Neuronal stem cell (in vitro differentiated cells): ENCODE measurements at regions not wholly inside any gene's neighbourhood (a gene's known extent, or its start where the extent isn't known, plus 50 kb on each side); places are given as distances from the start of the nearest gene placed in this dataset.

Experiments used
- DNase-seq: peaks from one replicate; pipeline ENCODE4 v3.0.0-alpha.2; 2013; ENCODE audit warnings: low spot score
- H2AFZ ChIP-seq: one replicate; pipeline ENCODE4 v1.6.1; 2013; ENCODE audit warnings: mild to moderate bottlenecking, low read length, inconsistent platforms
- H2AK5ac ChIP-seq: 2 replicates; pipeline ENCODE4 v1.6.1; 2013; ENCODE audit warnings: low read depth, mild to moderate bottlenecking, inconsistent platforms, low read length, moderate library complexity, mixed read lengths
- H2BK120ac ChIP-seq: 2 replicates; pipeline ENCODE4 v1.6.1; 2013; ENCODE audit warnings: low read depth, mild to moderate bottlenecking, inconsistent platforms, low read length, moderate library complexity, mixed read lengths
- H2BK12ac ChIP-seq: one replicate; pipeline ENCODE4 v1.6.1; 2013; ENCODE audit warnings: low read length, inconsistent platforms
- H2BK15ac ChIP-seq: 2 replicates; pipeline ENCODE4 v1.6.1; 2013; ENCODE audit warnings: mild to moderate bottlenecking, low read length, inconsistent platforms, mixed read lengths
- H2BK5ac ChIP-seq: one replicate; pipeline ENCODE4 v1.6.1; 2013; ENCODE audit warnings: inconsistent platforms, mild to moderate bottlenecking, low read length, moderate library complexity
- H3K14ac ChIP-seq: one replicate; pipeline ENCODE4 v1.6.1; 2013; ENCODE audit warnings: low read length, inconsistent platforms
- H3K18ac ChIP-seq: 2 replicates; pipeline ENCODE4 v1.6.1; 2013; ENCODE audit warnings: low read length, inconsistent platforms
- H3K23ac ChIP-seq: 2 replicates; pipeline ENCODE4 v1.6.1; 2013; ENCODE audit warnings: low read depth, mild to moderate bottlenecking, mixed read lengths, low read length, inconsistent platforms; ENCODE audit not compliant: poor library complexity
- H3K27ac ChIP-seq: replicated peaks from 3 replicates; pipeline ENCODE4 v1.5.1; 2013; ENCODE audit warnings: low read length, inconsistent platforms
- H3K27me3 ChIP-seq, 3 experiments: 2 replicates each; pipeline ENCODE4 v1.6.1; 2013; ENCODE audit warnings: low read length in 3 of 3, mild to moderate bottlenecking in 2 of 3, inconsistent platforms in 1 of 3, low read depth in 1 of 3, mixed read lengths in 1 of 3, moderate library complexity in 1 of 3; ENCODE audit not compliant: control insufficient read depth in 3 of 3, insufficient read depth in 3 of 3
- H3K36me3 ChIP-seq, 2 donors: replicated peaks in 1 of 2; 2 replicates each; pipeline ENCODE4 v1.6.1; 2013; ENCODE audit warnings: low read length in 2 of 2; ENCODE audit not compliant: control insufficient read depth in 2 of 2, insufficient read depth in 2 of 2
- H3K4ac ChIP-seq: 2 replicates; pipeline ENCODE4 v1.6.1; 2013; ENCODE audit warnings: inconsistent platforms, mild to moderate bottlenecking, low read length, moderate library complexity
- H3K4me1 ChIP-seq, 2 donors: 1 replicate in 1 of 2; 2 replicates in 1 of 2; pipeline ENCODE4 v1.6.1; 2013; ENCODE audit warnings: low read length in 2 of 2, low read depth in 1 of 2; ENCODE audit not compliant: control insufficient read depth in 2 of 2, insufficient read depth in 1 of 2
- H3K4me2 ChIP-seq: one replicate; pipeline ENCODE4 v1.6.1; 2013; ENCODE audit warnings: mild to moderate bottlenecking, low read length, inconsistent platforms; ENCODE audit not compliant: insufficient read depth, poor library complexity, severe bottlenecking
- H3K4me3 ChIP-seq, 2 donors: 2 replicates each; pipeline ENCODE4 v1.5.1; 2013; ENCODE audit warnings: low read length in 2 of 2, mild to moderate bottlenecking in 2 of 2, inconsistent platforms in 1 of 2, moderate library complexity in 1 of 2
- H3K79me1 ChIP-seq: one replicate; pipeline ENCODE4 v1.6.1; 2013; ENCODE audit warnings: low read depth, mild to moderate bottlenecking, inconsistent platforms, low read length, moderate library complexity
- H3K9ac ChIP-seq: one replicate; pipeline ENCODE4 v1.6.1; 2013; ENCODE audit warnings: mild to moderate bottlenecking, low read depth, low read length, inconsistent platforms; ENCODE audit not compliant: poor library complexity
- H3K9me3 ChIP-seq, 2 donors: replicated peaks in 1 of 2; 2 replicates each; pipeline versions ENCODE3 to v1.6.1; 2013; ENCODE audit warnings: low read length in 2 of 2, mild to moderate bottlenecking in 2 of 2, inconsistent platforms in 1 of 2, low read depth in 1 of 2, mixed read lengths in 1 of 2, moderate library complexity in 1 of 2; ENCODE audit not compliant: control insufficient read depth in 2 of 2, insufficient read depth in 1 of 2
- H4K8ac ChIP-seq: one replicate; pipeline ENCODE4 v1.6.1; 2013; ENCODE audit warnings: low read depth, mild to moderate bottlenecking, inconsistent platforms, low read length, moderate library complexity
- H4K91ac ChIP-seq: one replicate; pipeline ENCODE4 v1.6.1; 2013; ENCODE audit warnings: low read length, low read depth, mild to moderate bottlenecking, inconsistent platforms; ENCODE audit not compliant: poor library complexity
- WGBS, 2 donors: extraction: QIAGEN DNeasy Blood & Tissue Kit; methylation state at CpG; one replicate each; pipeline ENCODE4 v1.1.7; 2013; ENCODE audit warnings: missing lambda C conversion rate in 2 of 2, mixed read lengths in 1 of 2; ENCODE audit not compliant: insufficient read length in 2 of 2, insufficient replicate concordance in 1 of 2; ENCODE audit errors: extremely low coverage in 2 of 2; 5-methylcytosine and 5-hydroxymethylcytosine counted together

GRCh38 chr14:83533734-83534133 is 1996.2 kb upstream of the FLRT2 start:
- no peaks in the 10 kb centered on the region for H3K4me1 ChIP-seq
- H3K9ac ChIP-seq = no peak overlapping the region
- no peak overlapping the region for H3K23ac ChIP-seq
- H2BK120ac ChIP-seq = no peak overlapping the region
- no peak overlapping the region for H2BK15ac ChIP-seq
- H2AFZ ChIP-seq = no peak overlapping the region
- H3K18ac ChIP-seq = no peak overlapping the region
- H3K36me3 ChIP-seq = no peaks in the 10 kb centered on the region
- H3K4me3 ChIP-seq = no peak overlapping the region
- no peak overlapping the region for H4K8ac ChIP-seq
- no peaks in the 10 kb centered on the region for H3K9me3 ChIP-seq
- no peak overlapping the region for H2BK5ac ChIP-seq
- H3K4me2 ChIP-seq = no peak overlapping the region
- no peak for DNase-seq
- no peak overlapping the region for H3K27ac ChIP-seq
- no peak overlapping the region for H4K91ac ChIP-seq
- no peaks in the 10 kb centered on the region for H3K79me1 ChIP-seq
- no peaks in the 10 kb centered on the region for H3K27me3 ChIP-seq
- H3K4ac ChIP-seq = no peak overlapping the region
- H2AK5ac ChIP-seq = no peak overlapping the region
- no peak overlapping the region for H2BK12ac ChIP-seq
- no peak overlapping the region for H3K14ac ChIP-seq

- no peak overlapping the region for H3K4ac ChIP-seq
- H3K36me3 ChIP-seq = no peaks in the 10 kb centered on the region
- no peaks in the 10 kb centered on the region for H3K9me3 ChIP-seq
- no peak for DNase-seq
- H3K14ac ChIP-seq = no peak overlapping the region
- H3K4me1 ChIP-seq = no peaks in the 10 kb centered on the region
- H3K79me1 ChIP-seq = no peaks in the 10 kb centered on the region
- no peak overlapping the region for H3K9ac ChIP-seq
- no peaks in the 10 kb centered on the region for H3K27me3 ChIP-seq
- no peak overlapping the region for H2BK120ac ChIP-seq
- no peak overlapping the region for H4K91ac ChIP-seq
- H4K8ac ChIP-seq = no peak overlapping the region
- H3K4me3 ChIP-seq = no peak overlapping the region
- H2AFZ ChIP-seq = no peak overlapping the region
- H3K4me2 ChIP-seq = no peak overlapping the region
- no peak overlapping the region for H3K23ac ChIP-seq
- no peak overlapping the region for H2BK5ac ChIP-seq
- no peak overlapping the region for H2BK15ac ChIP-seq
- no peak overlapping the region for H3K18ac ChIP-seq
- H2AK5ac ChIP-seq = no peak overlapping the region
- no peak overlapping the region for H3K27ac ChIP-seq
- WGBS, 2 donors = no CpG with 5 or more reads among the region's 1 CpG
- no peak overlapping the region for H2BK12ac ChIP-seq
Measured at GRCh38 chr14:83534995-83535394, 1994.9 kb upstream of the FLRT2 start.

- no peak overlapping the region for H2BK5ac ChIP-seq
- no peak overlapping the region for H3K23ac ChIP-seq
- no peak overlapping the region for H3K14ac ChIP-seq
- no peaks in the 10 kb centered on the region for H3K36me3 ChIP-seq
- no peak overlapping the region for H3K9ac ChIP-seq
- H4K91ac ChIP-seq = no peak overlapping the region
- H3K27ac ChIP-seq = no peak overlapping the region
- no peak for DNase-seq
- H3K18ac ChIP-seq = no peak overlapping the region
- no peak overlapping the region for H3K4ac ChIP-seq
- H3K79me1 ChIP-seq = no peaks in the 10 kb centered on the region
- H2BK15ac ChIP-seq = no peak overlapping the region
- H3K4me3 ChIP-seq = no peak overlapping the region
- H2AK5ac ChIP-seq = no peak overlapping the region
- H4K8ac ChIP-seq = no peak overlapping the region
- no peak overlapping the region for H3K4me2 ChIP-seq
- H2BK120ac ChIP-seq = no peak overlapping the region
- H3K4me1 ChIP-seq = no peaks in the 10 kb centered on the region
- no peak overlapping the region for H2BK12ac ChIP-seq
- no CpG with 5 or more reads among the region's 5 CpGs for WGBS, 2 donors
- no peaks in the 10 kb centered on the region for H3K27me3 ChIP-seq
- H3K9me3 ChIP-seq = no peaks in the 10 kb centered on the region
- no peak overlapping the region for H2AFZ ChIP-seq
Measured at GRCh38 chr14:83535444-83535843, 1994.5 kb upstream of the FLRT2 start.

- H2AFZ ChIP-seq = no peak overlapping the region
- H3K4me1 ChIP-seq = no peaks in the 10 kb centered on the region
- H3K79me1 ChIP-seq = no peaks in the 10 kb centered on the region
- H3K4me3 ChIP-seq = no peak overlapping the region
- H3K27me3 ChIP-seq = no peaks in the 10 kb centered on the region
- no peaks in the 10 kb centered on the region for H3K36me3 ChIP-seq
- no peak overlapping the region for H3K18ac ChIP-seq
- H3K14ac ChIP-seq = no peak overlapping the region
- H2AK5ac ChIP-seq = no peak overlapping the region
- no peak overlapping the region for H4K8ac ChIP-seq
- H2BK120ac ChIP-seq = no peak overlapping the region
- H3K4ac ChIP-seq = no peak overlapping the region
- no CpG with 5 or more reads among the region's 13 CpGs for WGBS, 2 donors
- no peak overlapping the region for H3K4me2 ChIP-seq
- no peak for DNase-seq
- H4K91ac ChIP-seq = no peak overlapping the region
- H3K23ac ChIP-seq = no peak overlapping the region
- no peak overlapping the region for H2BK5ac ChIP-seq
- H3K9ac ChIP-seq = no peak overlapping the region
- no peak overlapping the region for H2BK12ac ChIP-seq
- H3K27ac ChIP-seq = no peak overlapping the region
- H2BK15ac ChIP-seq = no peak overlapping the region
- no peaks in the 10 kb centered on the region for H3K9me3 ChIP-seq
Measured at GRCh38 chr14:83541147-83541546, 1988.8 kb upstream of the FLRT2 start.
